NCI-H1930 (cell line): ENCODE measurements at regions not wholly inside any gene's neighbourhood (a gene's known extent, or its start where the extent isn't known, plus 50 kb on each side); places are given as distances from the start of the nearest gene placed in this dataset.

ENCODE experiments used
- DNase-seq, 2 experiments: peaks; one replicate each; lab custom pipeline; 2025; lab: John Stamatoyannopoulos, UW

DNA sequence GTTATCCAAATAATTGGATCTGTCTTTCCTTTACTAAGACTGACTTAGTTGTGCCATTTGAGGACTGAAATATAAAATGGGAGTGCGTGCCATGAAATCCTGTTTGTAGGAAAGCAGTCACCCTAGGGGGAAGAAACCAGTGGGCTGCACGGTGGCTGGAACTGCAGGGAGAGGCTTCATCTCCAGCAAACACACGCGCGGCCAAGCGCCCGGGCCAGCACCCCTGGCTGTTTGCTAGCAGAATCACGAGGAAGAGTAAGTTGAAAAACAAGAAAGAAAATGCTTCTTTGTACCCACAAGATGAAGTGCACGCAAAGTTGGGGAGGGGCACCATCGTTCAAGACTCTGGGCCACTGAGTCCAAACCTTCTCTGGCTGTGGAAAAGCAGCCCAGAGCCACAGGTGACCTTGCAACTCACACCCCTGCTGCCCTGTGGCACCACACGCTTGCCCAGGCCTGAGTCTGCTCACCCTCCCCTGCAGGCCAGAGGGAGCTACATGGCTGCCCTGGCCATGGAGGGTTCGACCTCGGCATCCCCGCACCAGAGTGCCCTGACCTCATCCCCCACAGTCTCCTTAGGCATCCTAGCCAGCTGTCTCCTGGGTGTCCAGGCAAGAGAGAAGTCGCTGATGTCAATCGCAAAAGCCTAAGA is 55.2 kb downstream of the IRX2 start:
- no peak for DNase-seq

- DNase-seq, result peak in 1 of 2 experiments; percentile 44
Measured at GRCh38 chr5:2695200-2695891, 56.1 kb downstream of the IRX2 start.

DNA sequence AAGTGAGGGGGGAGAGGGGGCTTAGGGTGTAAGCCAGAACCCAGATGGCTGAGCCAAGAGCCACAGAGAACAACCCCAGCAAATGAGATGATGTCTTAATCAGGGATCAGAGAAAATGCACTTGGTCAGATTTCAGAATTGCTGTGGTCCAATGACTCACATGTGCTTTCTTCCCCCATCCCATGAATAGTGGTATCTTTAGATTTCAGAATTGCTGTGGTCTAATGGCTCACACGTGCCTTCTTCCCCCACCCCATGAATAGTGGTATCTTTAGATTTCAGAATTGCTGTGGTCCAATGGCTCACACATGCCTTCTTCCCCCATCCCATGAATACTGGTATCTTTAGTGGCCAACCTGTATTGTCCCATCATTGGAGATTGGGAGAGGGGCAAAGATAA is 59.9 kb downstream of the IRX2 start:
- no peak for DNase-seq

- DNase-seq, result no peak
Measured at GRCh38 chr5:2690293-2690692, 61.2 kb downstream of the IRX2 start.

- DNase-seq, result no peak
Measured at GRCh38 chr5:2688586-2688985, 62.9 kb downstream of the IRX2 start.

- no peak for DNase-seq
Measured at GRCh38 chr5:2687746-2688145, 63.7 kb downstream of the IRX2 start.

GRCh38 chr5:2686321-2687124 is 65.0 kb downstream of the IRX2 start:
- no peak for DNase-seq

GRCh38 chr5:2685651-2686272 is 65.7 kb downstream of the IRX2 start:
- no peak for DNase-seq

- DNase-seq, result no peak
Measured at GRCh38 chr5:2684606-2685005, 66.9 kb downstream of the IRX2 start.

GRCh38 chr5:2683720-2684119 is 67.8 kb downstream of the IRX2 start:
- DNase-seq, result no peak

DNA sequence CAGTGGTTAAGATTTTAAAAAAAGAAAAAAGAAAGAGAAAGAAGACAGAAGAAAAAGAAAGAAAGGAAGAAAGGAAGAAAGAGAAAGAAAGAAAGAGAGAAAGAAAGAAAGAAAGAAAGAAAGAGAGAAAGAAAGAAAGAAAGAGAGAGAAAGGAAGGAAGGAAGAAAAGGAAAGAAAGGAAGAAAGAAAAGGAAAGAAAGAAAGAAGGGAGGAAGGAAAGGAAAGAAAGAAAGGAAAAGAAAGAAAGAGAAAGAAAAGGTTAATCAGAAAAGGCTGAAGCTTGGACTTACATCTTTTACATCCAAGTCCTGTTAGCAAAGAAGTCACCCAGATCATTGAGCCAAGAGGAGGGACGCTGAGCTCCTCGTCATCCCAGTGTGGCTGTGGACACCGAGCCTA is 70.0 kb downstream of the IRX2 start:
- DNase-seq, result no peak

DNA sequence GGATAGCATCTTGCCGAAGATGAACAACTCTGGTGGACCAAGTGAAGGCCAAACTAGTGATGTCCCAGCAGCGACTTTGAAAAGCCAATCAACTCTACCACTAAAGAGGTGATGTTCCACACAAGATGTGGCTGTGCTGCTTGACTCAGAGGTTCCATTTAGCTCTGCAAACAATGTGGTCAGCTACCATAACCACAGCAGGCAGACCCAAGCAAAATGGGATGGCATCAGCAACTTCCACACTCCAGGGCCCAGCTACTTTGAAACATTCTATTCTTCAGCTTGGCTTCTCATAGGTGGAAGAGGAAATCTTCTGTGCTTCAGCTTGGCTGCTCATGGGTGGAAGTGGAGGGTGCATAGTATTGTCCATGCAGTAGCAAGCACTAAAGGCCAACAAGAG is 70.5 kb downstream of the IRX2 start:
- no peak for DNase-seq

DNA sequence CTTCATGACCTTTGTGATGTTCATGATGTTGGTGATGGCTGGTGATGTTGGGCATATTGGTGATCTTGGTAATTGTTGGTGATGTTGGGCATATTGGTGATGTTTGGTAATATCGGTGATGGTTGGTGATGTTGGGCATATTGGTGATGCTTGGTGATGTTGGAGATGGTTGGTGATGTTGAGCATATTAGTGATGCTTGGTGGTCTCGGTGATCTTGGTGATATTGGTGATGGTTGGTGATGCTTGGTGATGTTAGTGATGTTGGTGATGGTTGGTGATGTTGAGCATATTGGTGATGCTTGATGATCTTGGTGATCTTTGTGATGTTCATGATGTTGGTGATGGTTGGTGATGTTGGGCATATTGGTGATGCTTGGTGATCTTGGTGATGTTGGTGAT is 73.8 kb downstream of the IRX2 start:
- no peak for DNase-seq

- no peak for DNase-seq
Measured at GRCh38 chr5:2675548-2675947, 75.9 kb downstream of the IRX2 start.

GRCh38 chr5:2674456-2674855 is 77.0 kb downstream of the IRX2 start:
- DNase-seq, result no peak

DNA sequence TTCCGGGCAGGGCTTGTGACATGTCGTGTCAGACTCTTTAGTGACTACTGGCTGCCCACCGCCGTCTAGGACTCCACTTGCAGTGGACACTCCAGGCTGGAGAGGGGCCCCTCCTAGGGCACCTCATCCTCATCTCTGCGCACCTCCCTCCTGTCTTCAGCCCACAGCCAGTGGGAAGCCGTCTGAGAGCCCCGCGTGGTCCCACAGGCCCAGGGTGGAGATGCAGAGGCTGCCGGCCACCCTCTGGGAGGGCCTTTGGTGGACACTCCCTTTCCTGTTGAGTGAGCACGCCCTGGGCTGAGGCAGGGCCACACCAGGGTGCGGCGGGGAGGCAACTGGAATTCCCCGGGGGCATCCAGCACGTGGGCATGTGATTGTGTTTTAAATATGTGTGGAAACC is 80.5 kb downstream of the IRX2 start:
- no peak for DNase-seq

DNA sequence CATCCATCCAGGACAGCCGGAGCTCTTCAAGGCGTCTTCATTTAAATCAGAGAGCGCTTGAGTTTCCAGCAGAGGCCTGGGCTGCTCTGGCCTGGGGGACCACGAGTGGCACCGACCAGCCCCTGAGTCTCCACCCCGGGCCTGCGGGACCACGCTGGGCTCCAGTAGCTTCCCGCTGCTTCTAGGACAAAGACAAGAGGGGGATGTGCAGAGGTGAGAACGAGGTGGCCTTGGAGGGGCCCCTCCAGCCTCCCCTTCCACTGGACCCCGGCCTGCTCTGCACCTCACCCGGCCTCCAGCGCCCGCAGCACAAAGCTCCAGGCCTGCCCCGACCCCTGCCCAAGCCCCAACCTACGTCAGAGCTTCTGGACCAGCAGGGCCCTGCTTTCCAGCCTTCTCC is 81.6 kb downstream of the IRX2 start:
- DNase-seq, result no peak

- no peak for DNase-seq
Measured at GRCh38 chr5:2669259-2669658, 82.2 kb downstream of the IRX2 start.

GRCh38 chr5:2666081-2666480 is 85.4 kb downstream of the IRX2 start:
- no peak for DNase-seq

DNA sequence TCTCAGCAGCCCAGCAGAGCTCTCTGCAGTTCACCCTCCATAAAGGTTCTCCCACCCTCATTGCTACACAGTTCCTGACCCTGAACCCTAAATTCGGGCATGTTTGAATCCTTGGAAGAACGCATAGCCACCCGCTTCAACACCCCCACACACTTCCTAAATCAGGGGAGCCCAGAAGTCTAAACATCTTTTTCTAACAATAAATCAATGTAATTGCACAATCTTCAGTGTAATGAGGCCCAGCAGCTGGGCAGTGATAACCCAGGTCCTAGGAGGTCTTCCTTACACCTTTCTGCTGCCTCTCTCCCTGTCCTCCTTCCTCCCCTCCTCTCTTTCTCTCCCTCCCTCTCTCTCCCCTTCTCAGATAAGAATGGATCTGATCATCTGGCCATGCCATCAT is 88.0 kb downstream of the IRX2 start:
- DNase-seq, result no peak

GRCh38 chr5:2660315-2660714 is 91.2 kb downstream of the IRX2 start:
- no peak for DNase-seq

DNA sequence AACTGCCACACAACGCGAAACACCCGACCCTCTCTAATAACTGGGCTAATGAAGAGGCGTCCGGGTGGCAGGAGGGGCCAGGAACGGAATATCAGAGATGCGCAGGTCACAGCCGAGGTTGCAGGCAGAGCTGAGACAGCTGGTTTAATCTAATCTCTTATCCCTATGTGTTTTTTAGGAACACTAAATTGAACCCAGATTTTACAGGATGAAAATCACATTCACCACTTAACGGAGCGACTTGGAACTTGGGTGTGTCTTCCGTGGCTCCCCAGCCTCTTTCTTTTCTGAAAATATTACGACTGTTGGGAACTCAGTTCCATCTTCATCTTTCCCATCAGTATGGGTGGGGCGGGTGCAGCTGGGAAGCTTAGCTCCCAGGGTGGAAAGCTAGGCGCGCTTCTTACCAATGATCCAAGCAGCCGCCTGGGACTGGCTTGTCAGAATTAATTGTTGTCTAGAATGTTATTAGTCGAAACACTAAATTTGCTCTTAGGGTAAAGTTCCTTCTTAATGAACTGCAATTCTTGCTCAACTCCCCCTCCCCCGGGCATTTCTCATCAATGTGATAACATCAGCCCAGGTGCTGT is 92.5 kb downstream of the IRX2 start:
- no peak for DNase-seq
